Activated CD4-positive, alpha-beta T cell treated with anti-CD3 and anti-CD28 coated beads, Interleukin-2, amount 10 ng/mL, durations not matched to agents 7 days and 5 days (primary cell): ENCODE measurements at regions not wholly inside any gene's neighbourhood (a gene's known extent, or its start where the extent isn't known, plus 50 kb on each side); places are given as distances from the start of the nearest gene placed in this dataset.

ENCODE experiments used
- CTCF ChIA-PET: fragments of 350-600 bp; sonication (Branson Sonifier 250); formaldehyde crosslinking; loops from one replicate; lab custom pipeline; 2021; ENCODE audit warnings: antibody characterized with exemption; lab: Charles Lee
- POLR2A ChIA-PET: fragments of 350-600 bp; sonication (Branson Sonifier 250); formaldehyde crosslinking; loops from one replicate; lab custom pipeline; 2021; ENCODE audit warnings: antibody characterized with exemption; lab: Charles Lee
- DNase-seq: peaks from one replicate; pipeline ENCODE4 v3.0.0-alpha.2; 2020
- H3K27ac Mint-ChIP-seq: one replicate; pipeline ENCODE4 v1.8.0; 2021; ENCODE audit warnings: mild to moderate bottlenecking, moderate library complexity, mixed read lengths
- H3K27me3 Mint-ChIP-seq: one replicate; pipeline ENCODE4 v1.8.0; 2021; ENCODE audit warnings: mixed read lengths
- H3K36me3 Mint-ChIP-seq: one replicate; pipeline ENCODE4 v1.8.0; 2021; ENCODE audit warnings: low read depth, mixed read lengths
- H3K4me1 Mint-ChIP-seq: one replicate; pipeline ENCODE4 v1.8.0; 2021; ENCODE audit warnings: mixed read lengths
- H3K4me3 Mint-ChIP-seq: one replicate; pipeline ENCODE4 v1.8.0; 2021; ENCODE audit warnings: mild to moderate bottlenecking, moderate library complexity, mixed read lengths
- H3K9me3 Mint-ChIP-seq: one replicate; pipeline ENCODE4 v1.8.0; 2021; ENCODE audit warnings: mixed read lengths

- H3K9me3 Mint-ChIP-seq: peaks cover 10% of the 10 kb centered on the region
- peaks cover 58% of the 10 kb centered on the region for H3K4me1 Mint-ChIP-seq
- H3K4me3 Mint-ChIP-seq: no peak overlapping the region
- H3K36me3 Mint-ChIP-seq: peaks cover 3% of the 10 kb centered on the region
- DNase-seq: no peak
- ChIA-PET POLR2A (no interaction called here), CTCF (interaction anchor here (0.7 to 1.3 kb wide), 2 partner anchors 12 to 47 kb away, joined by 3 read pairs; no protein-coding TSS in a partner anchor)
- H3K27me3 Mint-ChIP-seq: no peaks in the 10 kb centered on the region
- H3K27ac Mint-ChIP-seq: no peak overlapping the region
These were observed 462.8 kb upstream of the CBLB start for GRCh38 chr3:106331636-106332035.

DNA sequence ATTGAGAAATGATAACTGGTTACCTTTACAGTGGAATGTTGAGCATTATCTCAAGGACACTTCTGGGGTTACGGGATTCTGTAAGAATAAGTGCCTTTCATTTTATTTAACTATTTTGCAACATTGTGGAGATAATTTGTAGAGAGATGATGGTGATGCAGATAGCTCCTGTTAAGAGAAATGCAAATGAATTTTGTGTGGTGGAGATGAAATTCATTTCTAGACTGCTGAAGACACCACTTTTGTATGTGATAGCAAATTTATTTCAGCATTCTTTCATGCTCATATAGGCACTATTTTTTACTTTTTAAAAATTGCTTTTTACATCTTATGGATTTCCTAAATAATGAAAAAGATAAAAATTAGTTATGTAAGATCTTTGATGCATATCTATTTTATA, 463.3 kb upstream of the CBLB start:
- Mint-ChIP-seq H3K9me3 (peaks cover 11% of the 10 kb centered on the region), H3K4me1 (peaks cover 58% of the 10 kb centered on the region), H3K27me3 (no peaks in the 10 kb centered on the region), H3K4me3 (no peak overlapping the region), H3K36me3 (peaks cover 8% of the 10 kb centered on the region), H3K27ac (no peak overlapping the region)
- CTCF ChIA-PET: no interaction called here
- DNase-seq: no peak
- POLR2A ChIA-PET: no interaction called here

GRCh38 chr3:106332884-106333283, 464.1 kb upstream of the CBLB start:
- Mint-ChIP-seq H3K36me3 (peaks cover 10% of the 10 kb centered on the region), H3K27ac (no peak overlapping the region), H3K9me3 (peaks cover 10% of the 10 kb centered on the region), H3K4me1 (peaks cover 54% of the 10 kb centered on the region), H3K4me3 (no peak overlapping the region), H3K27me3 (no peaks in the 10 kb centered on the region)
- ChIA-PET POLR2A (no interaction called here), CTCF (interaction anchor here (0.7 to 1.7 kb wide), 4 partner anchors 30 to 277 kb away, joined by 3 to 4 read pairs (median 3); no protein-coding TSS in a partner anchor)
- peak; percentile 9 for DNase-seq

- H3K36me3 Mint-ChIP-seq: peaks cover 13% of the 10 kb centered on the region
- DNase-seq: peak; percentile 37
- peak overlapping the region; percentile 78 for H3K27ac Mint-ChIP-seq
- CTCF ChIA-PET: interaction anchor here (1.2 to 1.7 kb wide), 2 partner anchors 84 to 276 kb away, joined by 3 to 4 read pairs; no protein-coding TSS in a partner anchor
- POLR2A ChIA-PET: no interaction called here
- H3K27me3 Mint-ChIP-seq: no peaks in the 10 kb centered on the region
- peaks cover 65% of the 10 kb centered on the region for H3K4me1 Mint-ChIP-seq
- H3K4me3 Mint-ChIP-seq: peak overlapping the region; percentile 44
- peaks cover 11% of the 10 kb centered on the region for H3K9me3 Mint-ChIP-seq
These were observed 465.3 kb upstream of the CBLB start for GRCh38 chr3:106333911-106334618.

- ChIA-PET POLR2A (no interaction called here), CTCF (no interaction called here)
- H3K4me3 Mint-ChIP-seq: no peak overlapping the region
- peaks cover 13% of the 10 kb centered on the region for H3K9me3 Mint-ChIP-seq
- DNase-seq: no peak
- no peak overlapping the region for H3K27ac Mint-ChIP-seq
- H3K36me3 Mint-ChIP-seq: peaks cover 15% of the 10 kb centered on the region
- H3K27me3 Mint-ChIP-seq: no peaks in the 10 kb centered on the region
- peaks cover 70% of the 10 kb centered on the region for H3K4me1 Mint-ChIP-seq
These were observed 467.8 kb upstream of the CBLB start for GRCh38 chr3:106336619-106337018.

- H3K27me3 Mint-ChIP-seq: no peaks in the 10 kb centered on the region
- CTCF ChIA-PET: no interaction called here
- POLR2A ChIA-PET: no interaction called here
- peaks cover 15% of the 10 kb centered on the region for H3K36me3 Mint-ChIP-seq
- peaks cover 13% of the 10 kb centered on the region for H3K9me3 Mint-ChIP-seq
- no peak overlapping the region for H3K27ac Mint-ChIP-seq
- H3K4me1 Mint-ChIP-seq: peaks cover 65% of the 10 kb centered on the region
- DNase-seq: no peak
- H3K4me3 Mint-ChIP-seq: no peak overlapping the region
These were observed 468.3 kb upstream of the CBLB start for GRCh38 chr3:106337116-106337515.

DNA sequence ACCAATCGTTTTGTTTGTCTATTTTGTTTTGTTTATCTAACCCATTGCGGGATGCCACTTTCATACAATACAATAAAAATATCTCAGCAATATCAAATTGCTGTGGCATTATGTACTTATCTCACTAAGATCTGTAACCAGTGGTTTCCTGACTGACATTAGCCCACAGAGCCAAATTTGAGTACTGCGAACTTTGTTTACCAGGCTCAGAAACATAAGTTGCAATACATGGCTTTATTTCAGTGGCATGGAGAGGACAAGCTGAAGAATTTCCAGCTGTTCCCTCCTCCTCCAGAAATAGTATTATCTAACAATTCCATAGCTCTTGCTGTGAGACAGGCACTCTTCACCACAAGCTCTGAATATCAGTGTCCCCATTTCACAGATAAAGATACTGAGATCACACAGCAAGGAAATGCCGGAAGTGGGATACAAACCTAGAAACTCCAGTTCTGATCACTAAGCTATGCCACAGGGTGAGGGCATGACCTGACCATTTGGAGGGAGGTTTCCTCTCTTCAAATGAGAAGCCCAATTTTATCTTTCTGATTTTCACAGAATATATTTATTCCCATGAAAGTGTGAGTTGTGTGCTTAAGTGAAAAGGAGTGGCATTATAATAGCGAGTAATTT, 469.9 kb upstream of the CBLB start:
- Mint-ChIP-seq H3K27me3 (no peaks in the 10 kb centered on the region), H3K4me1 (peaks cover 53% of the 10 kb centered on the region), H3K4me3 (no peak overlapping the region), H3K36me3 (peaks cover 15% of the 10 kb centered on the region), H3K27ac (peak overlapping the region; percentile 58), H3K9me3 (peaks cover 13% of the 10 kb centered on the region)
- ChIA-PET CTCF (interaction anchor here (0.9 to 1.5 kb wide), 4 partner anchors 9 to 268 kb away, joined by 3 to 4 read pairs (median 3); no protein-coding TSS in a partner anchor), POLR2A (interaction anchor here (0.6 kb wide), 1 partner anchor 52 kb away, joined by 6 read pairs; no protein-coding TSS in a partner anchor)
- DNase-seq: peak; percentile 14

DNA sequence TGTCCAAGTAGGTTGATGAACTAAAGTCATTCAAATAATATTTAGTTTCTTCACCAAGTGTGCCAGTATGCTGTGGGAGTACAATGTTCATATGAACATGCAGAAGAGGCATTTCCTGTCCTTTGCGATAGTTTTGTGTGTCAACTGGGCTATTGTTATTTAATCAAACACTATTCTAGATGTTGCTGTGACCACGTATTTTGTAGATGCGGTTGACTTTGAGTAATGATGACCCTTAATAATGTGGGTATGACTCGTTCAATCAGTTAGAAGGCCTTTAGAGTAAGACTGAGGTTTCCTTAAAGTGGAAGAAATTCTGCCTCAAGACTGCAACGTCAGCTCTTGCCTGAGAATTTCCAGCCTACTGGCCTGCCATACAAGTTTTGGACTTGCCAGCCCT, 470.7 kb upstream of the CBLB start:
- DNase-seq: no peak
- Mint-ChIP-seq H3K9me3 (peaks cover 13% of the 10 kb centered on the region), H3K4me1 (peaks cover 46% of the 10 kb centered on the region), H3K27ac (no peak overlapping the region), H3K27me3 (no peaks in the 10 kb centered on the region), H3K4me3 (no peak overlapping the region), H3K36me3 (peaks cover 15% of the 10 kb centered on the region)
- POLR2A ChIA-PET: no interaction called here
- CTCF ChIA-PET: interaction anchor here (1.2 kb wide), 1 partner anchor 23 kb away, joined by 3 read pairs; no protein-coding TSS in a partner anchor

GRCh38 chr3:106341087-106341486, 472.3 kb upstream of the CBLB start:
- H3K9me3 Mint-ChIP-seq: peaks cover 11% of the 10 kb centered on the region
- ChIA-PET CTCF (no interaction called here), POLR2A (no interaction called here)
- H3K36me3 Mint-ChIP-seq: peaks cover 15% of the 10 kb centered on the region
- peaks cover 31% of the 10 kb centered on the region for H3K4me1 Mint-ChIP-seq
- no peak overlapping the region for H3K4me3 Mint-ChIP-seq
- no peak for DNase-seq
- H3K27me3 Mint-ChIP-seq: no peaks in the 10 kb centered on the region
- H3K27ac Mint-ChIP-seq: no peak overlapping the region

DNA sequence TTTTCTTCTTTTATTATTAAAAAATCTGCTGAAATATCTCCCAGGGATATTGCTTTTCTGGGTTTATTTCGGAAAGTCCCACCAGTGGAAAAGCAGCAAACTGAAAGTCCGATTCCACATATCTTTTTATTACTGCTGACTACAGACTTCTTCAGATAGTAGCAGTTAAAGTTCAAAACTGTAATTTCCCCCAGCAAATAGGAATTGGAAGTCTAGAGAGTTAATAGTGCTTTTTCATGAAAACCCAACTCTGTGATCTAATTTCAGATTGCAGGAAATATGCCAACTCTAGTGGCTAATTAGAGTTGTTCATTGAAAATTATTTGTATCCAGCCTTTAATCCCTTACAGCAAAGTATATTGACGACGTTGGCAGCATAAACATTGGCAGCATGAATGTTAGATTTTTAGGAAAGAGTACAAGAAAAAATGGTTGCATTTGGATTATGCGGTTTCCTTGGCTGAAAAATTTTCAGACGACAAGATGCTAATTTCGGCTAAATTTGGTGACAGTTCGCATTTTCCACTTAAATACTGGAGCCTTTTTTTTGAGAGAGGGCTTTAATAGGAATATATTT, 472.9 kb upstream of the CBLB start:
- ChIA-PET POLR2A (no interaction called here), CTCF (no interaction called here)
- Mint-ChIP-seq H3K27me3 (no peaks in the 10 kb centered on the region), H3K4me1 (peaks cover 25% of the 10 kb centered on the region), H3K9me3 (peaks cover 7% of the 10 kb centered on the region), H3K4me3 (no peak overlapping the region), H3K27ac (no peak overlapping the region), H3K36me3 (peaks cover 12% of the 10 kb centered on the region)
- DNase-seq: no peak

DNA sequence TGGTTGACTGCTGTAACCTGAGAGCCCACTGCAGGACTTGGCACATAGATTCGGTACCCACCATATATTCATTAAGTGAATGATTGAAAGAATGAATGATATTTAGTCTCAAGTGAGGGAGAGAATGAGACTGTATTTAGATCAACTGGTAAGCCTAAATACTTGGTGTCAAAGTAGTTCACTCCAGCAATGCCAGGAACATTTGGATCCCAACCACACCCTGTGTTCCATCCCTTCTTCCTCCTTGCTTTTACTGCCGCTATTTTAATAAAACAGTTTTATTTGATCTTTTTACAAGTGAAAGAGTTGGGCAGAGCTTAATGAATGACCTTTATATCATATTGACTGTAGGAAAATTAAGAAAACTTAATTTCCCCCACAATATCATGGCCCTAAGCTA, 473.6 kb upstream of the CBLB start:
- peaks cover 20% of the 10 kb centered on the region for H3K4me1 Mint-ChIP-seq
- DNase-seq: no peak
- ChIA-PET POLR2A (no interaction called here), CTCF (no interaction called here)
- no peak overlapping the region for H3K4me3 Mint-ChIP-seq
- no peaks in the 10 kb centered on the region for H3K27me3 Mint-ChIP-seq
- H3K36me3 Mint-ChIP-seq: peaks cover 7% of the 10 kb centered on the region
- no peak overlapping the region for H3K27ac Mint-ChIP-seq
- H3K9me3 Mint-ChIP-seq: peaks cover 6% of the 10 kb centered on the region

GRCh38 chr3:106343811-106344210, 475.0 kb upstream of the CBLB start:
- POLR2A ChIA-PET: no interaction called here
- Mint-ChIP-seq H3K27me3 (no peaks in the 10 kb centered on the region), H3K27ac (no peak overlapping the region), H3K4me3 (no peak overlapping the region), H3K4me1 (peaks cover 8% of the 10 kb centered on the region), H3K36me3 (peaks cover 2% of the 10 kb centered on the region), H3K9me3 (peaks cover 2% of the 10 kb centered on the region)
- CTCF ChIA-PET: no interaction called here
- no peak for DNase-seq
